ENCODE measurements at regions not wholly inside any gene's neighbourhood (a gene's known extent, or its start where the extent isn't known, plus 50 kb on each side); places are given as distances from the start of the nearest gene placed in this dataset.

- no peak for TF ChIP-seq ZBTB40 (IDR thresholded peaks at IDR 0.05; ENCODE audit: borderline replicate concordance)
These were observed 293.6 kb upstream of the FAT4 start (continued) for GRCh38 chr4:125021189-125021588.

DNA sequence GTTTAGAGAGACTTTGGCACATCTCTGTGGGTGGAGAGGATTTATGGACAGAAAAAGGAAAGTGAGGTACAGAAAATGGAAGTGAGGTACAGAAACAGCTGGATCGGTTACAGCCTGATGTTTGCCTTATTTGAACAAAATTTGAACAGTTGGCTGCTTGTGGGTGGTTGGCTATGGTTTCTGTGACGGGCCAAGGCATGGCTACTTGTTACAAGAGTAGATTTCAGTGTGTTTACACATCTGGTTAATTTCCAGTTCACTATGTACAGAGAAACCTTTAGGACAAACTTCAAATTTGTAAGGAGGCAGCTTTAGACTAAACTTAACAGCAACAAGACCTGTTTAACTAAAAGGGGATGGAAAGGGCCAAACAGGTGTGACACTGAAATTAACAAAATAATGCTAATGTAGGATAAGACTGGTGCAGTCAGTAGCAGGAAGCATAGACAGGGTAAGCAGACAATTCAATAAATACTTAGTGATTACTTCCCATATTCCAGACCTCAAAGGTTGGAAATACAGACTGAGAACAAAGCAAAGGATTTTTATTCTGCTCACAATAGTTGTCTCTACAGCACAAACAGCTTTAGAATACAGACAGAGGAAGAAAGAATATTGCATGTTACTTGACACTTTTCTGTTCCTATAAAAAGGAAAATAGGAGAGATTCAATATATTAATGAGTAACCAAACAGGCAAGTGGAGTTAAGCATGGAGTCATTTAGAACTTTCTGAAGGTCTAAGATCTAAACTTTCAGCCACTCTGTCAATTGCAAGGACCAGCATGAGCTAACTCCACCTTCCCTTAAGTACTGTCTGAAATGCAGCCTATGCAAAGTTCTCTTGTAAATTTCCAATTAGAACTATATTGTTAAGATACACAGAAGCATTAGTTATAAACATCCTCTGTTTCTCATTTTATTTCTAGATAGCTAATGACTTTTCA, 294.4 kb upstream of the FAT4 start:
- Histone ChIP-seq H3K4me2 (ENCODE audit: control insufficient read depth, insufficient read depth) (no peak overlapping the region), H3K4me1 (ENCODE audit: control insufficient read depth, insufficient read depth, low read length) (no peaks in the 10 kb centered on the region), H3K27ac (ENCODE audit: control insufficient read depth, insufficient read depth) (no peak overlapping the region), H3K27me3 (replicated peaks in 1 of 2; ENCODE audit: control insufficient read depth in 2 of 2, insufficient read depth in 2 of 2, low read length in 1 of 2) (no peaks in the 10 kb centered on the region), H3K4me3 (no peak overlapping the region), H3K9me3 (replicated peaks; ENCODE audit: control insufficient read depth, insufficient read depth, low read length) (no peaks in the 10 kb centered on the region), H4K20me1 (ENCODE audit: control insufficient read depth, insufficient read depth) (no peaks in the 10 kb centered on the region), H3K36me3 (ENCODE audit: control insufficient read depth in 2 of 2, insufficient read depth in 2 of 2, low read length in 1 of 2) (no peaks in the 10 kb centered on the region), H3K9ac (ENCODE audit: control insufficient read depth, insufficient read depth, low read length) (no peak overlapping the region), H2AFZ (ENCODE audit: control insufficient read depth, low read depth, low read length) (no peak overlapping the region), H3K79me2 (ENCODE audit: control insufficient read depth, insufficient read depth, low read length) (no peaks in the 10 kb centered on the region)
- BruUV-seq (replicated peaks) = no TSS peak
- no peak for ATAC-seq
- SMC1A ChIA-PET (ENCODE audit: uncharacterized antibody, unreplicated experiment) = interaction anchor here (0.8 kb wide), 1 partner anchor 32 kb away, joined by 3 read pairs; no protein-coding TSS in a partner anchor
- in situ Hi-C loops (cut with MboI) (no loop called here), intact Hi-C loops (cut with micrococcal nuclease; ENCODE audit: unreplicated experiment) (no loop called here)
- DNase-seq (ENCODE audit: low read depth, low spot score) = no peak
- POLR2A ChIA-PET = no interaction called here
- no peak for FAIRE-seq
- CTCF ChIA-PET = no interaction called here
- WGBS (ENCODE audit: insufficient coverage, insufficient replicate concordance, low lambda C conversion rate, missing lambda C conversion rate) = 0% methylated on average over 2 of the region's 2 CpGs
- RAD21 ChIA-PET (ENCODE audit: unreplicated experiment) = no interaction called here
- TF ChIP-seq BCL11A (IDR thresholded peaks at IDR 0.05; ENCODE audit: low read depth, low read length) (no peak), ASH2L (IDR thresholded peaks at IDR 0.05; ENCODE audit: borderline replicate concordance, low read depth) (no peak), POLR2A (IDR thresholded peaks at IDR 0.05; ENCODE audit: low read depth, low read length) (no peak), NRF1 (conservative IDR thresholded peaks at IDR 0.05; ENCODE audit: low read depth, low read length) (no peak), MYB (IDR thresholded peaks at IDR 0.05; ENCODE audit: borderline replicate concordance, low read depth, low read length) (no peak), TAF1 (IDR thresholded peaks at IDR 0.05; ENCODE audit: borderline replicate concordance, low read depth, low read length) (no peak), ZBTB33 (IDR thresholded peaks at IDR 0.05) (no peak)
- TF ChIP-seq, protein P1, sequence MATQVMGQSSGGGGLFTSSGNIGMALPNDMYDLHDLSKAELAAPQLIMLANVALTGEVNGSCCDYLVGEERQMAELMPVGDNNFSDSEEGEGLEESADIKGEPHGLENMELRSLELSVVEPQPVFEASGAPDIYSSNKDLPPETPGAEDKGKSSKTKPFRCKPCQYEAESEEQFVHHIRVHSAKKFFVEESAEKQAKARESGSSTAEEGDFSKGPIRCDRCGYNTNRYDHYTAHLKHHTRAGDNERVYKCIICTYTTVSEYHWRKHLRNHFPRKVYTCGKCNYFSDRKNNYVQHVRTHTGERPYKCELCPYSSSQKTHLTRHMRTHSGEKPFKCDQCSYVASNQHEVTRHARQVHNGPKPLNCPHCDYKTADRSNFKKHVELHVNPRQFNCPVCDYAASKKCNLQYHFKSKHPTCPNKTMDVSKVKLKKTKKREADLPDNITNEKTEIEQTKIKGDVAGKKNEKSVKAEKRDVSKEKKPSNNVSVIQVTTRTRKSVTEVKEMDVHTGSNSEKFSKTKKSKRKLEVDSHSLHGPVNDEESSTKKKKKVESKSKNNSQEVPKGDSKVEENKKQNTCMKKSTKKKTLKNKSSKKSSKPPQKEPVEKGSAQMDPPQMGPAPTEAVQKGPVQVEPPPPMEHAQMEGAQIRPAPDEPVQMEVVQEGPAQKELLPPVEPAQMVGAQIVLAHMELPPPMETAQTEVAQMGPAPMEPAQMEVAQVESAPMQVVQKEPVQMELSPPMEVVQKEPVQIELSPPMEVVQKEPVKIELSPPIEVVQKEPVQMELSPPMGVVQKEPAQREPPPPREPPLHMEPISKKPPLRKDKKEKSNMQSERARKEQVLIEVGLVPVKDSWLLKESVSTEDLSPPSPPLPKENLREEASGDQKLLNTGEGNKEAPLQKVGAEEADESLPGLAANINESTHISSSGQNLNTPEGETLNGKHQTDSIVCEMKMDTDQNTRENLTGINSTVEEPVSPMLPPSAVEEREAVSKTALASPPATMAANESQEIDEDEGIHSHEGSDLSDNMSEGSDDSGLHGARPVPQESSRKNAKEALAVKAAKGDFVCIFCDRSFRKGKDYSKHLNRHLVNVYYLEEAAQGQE (IDR thresholded peaks at IDR 0.05; ENCODE audit: low read depth, low read length) = no peak
- TF ChIP-seq, protein P2, sequence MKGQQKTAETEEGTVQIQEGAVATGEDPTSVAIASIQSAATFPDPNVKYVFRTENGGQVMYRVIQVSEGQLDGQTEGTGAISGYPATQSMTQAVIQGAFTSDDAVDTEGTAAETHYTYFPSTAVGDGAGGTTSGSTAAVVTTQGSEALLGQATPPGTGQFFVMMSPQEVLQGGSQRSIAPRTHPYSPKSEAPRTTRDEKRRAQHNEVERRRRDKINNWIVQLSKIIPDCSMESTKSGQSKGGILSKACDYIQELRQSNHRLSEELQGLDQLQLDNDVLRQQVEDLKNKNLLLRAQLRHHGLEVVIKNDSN (IDR thresholded peaks at IDR 0.05; ENCODE audit: borderline replicate concordance, extremely low read length, insufficient read depth, low read depth, low read length) = no peak

Data from GM12878 (cell line).